Retinal pigment epithelial cell (primary cell): ENCODE measurements at regions not wholly inside any gene's neighbourhood (a gene's known extent, or its start where the extent isn't known, plus 50 kb on each side); places are given as distances from the start of the nearest gene placed in this dataset.

Experiments
- DNase-seq: peaks from one replicate; pipeline ENCODE4 v3.0.0-alpha.2; 2010; ENCODE audit warnings: low read depth
- H3K4me3 ChIP-seq: 2 replicates; pipeline ENCODE4 v1.5.1; 2011; ENCODE audit warnings: mild to moderate bottlenecking, low read length, control low read depth, moderate library complexity
- TF ChIP-seq, protein P1 (sequence below): conservative IDR thresholded peaks from 2 replicates; pipeline ENCODE4 v1.5.1; 2011; ENCODE audit warnings: low read depth, low read length, control low read depth, inconsistent platforms

DNA sequence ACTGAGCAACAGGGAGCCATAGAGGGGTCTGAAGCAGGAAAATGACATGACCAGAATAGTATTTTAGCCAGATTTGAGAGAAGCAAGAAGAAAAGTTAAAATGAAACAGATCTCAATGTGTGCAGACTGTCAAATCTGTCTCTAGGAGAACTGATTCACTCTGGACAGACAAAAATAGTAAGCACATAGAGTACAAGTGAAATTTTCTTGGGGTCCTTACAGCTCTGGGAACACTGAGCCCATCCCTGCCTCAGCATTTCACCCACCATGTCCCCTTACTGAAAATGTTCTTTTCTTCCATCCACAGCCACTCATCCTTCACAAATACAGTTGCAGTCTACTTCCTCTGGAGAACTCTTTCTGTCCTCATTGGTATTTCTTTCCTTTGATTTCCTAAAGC lies 359.2 kb downstream of the MTX2 start:
- DNase-seq: no peak
- TF ChIP-seq, protein P1, sequence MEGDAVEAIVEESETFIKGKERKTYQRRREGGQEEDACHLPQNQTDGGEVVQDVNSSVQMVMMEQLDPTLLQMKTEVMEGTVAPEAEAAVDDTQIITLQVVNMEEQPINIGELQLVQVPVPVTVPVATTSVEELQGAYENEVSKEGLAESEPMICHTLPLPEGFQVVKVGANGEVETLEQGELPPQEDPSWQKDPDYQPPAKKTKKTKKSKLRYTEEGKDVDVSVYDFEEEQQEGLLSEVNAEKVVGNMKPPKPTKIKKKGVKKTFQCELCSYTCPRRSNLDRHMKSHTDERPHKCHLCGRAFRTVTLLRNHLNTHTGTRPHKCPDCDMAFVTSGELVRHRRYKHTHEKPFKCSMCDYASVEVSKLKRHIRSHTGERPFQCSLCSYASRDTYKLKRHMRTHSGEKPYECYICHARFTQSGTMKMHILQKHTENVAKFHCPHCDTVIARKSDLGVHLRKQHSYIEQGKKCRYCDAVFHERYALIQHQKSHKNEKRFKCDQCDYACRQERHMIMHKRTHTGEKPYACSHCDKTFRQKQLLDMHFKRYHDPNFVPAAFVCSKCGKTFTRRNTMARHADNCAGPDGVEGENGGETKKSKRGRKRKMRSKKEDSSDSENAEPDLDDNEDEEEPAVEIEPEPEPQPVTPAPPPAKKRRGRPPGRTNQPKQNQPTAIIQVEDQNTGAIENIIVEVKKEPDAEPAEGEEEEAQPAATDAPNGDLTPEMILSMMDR: no peak
- no peak overlapping the region for H3K4me3 ChIP-seq

DNA sequence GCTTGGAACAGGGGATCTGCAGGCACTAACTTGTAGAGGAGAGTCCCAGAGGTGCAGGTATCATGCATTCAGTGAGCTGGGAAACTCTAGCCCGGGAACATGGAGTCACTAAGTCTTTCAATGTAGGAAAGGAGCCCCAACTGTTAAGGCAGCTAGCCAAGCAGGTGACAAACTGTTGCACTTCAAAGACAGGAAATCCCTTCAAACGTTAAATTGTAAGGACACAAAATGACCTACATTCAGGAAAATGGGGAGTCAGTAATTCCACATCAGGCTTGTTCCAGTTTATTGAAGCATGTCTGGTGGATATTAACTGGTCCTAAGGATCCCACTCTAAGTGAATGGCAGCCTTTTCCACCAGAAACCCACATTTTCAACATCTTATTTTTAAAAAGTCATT lies 364.5 kb downstream of the MTX2 start:
- DNase-seq: no peak
- no peak overlapping the region for H3K4me3 ChIP-seq
- TF ChIP-seq, protein P1: no peak

DNA sequence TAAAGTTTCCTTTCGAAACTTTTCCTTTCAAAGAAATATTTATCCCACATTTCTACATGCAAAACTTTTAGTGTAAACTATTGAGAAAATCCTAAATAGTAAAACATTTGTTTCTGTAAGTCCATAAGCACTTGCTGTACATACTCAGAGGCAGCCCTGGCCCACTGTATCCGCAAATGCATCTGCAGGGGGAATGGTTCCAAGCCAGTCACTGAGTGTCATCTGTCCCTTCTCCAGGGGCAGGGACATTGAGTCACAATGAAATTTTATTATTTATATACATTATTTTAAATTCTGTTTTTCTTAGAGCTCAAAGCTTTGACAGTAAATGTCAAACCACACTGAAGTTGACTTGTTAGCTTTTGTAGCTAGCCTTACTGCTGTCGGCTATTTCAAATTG lies 367.2 kb downstream of the MTX2 start:
- no peak overlapping the region for H3K4me3 ChIP-seq
- no peak for DNase-seq
- TF ChIP-seq, protein P1: no peak

DNA sequence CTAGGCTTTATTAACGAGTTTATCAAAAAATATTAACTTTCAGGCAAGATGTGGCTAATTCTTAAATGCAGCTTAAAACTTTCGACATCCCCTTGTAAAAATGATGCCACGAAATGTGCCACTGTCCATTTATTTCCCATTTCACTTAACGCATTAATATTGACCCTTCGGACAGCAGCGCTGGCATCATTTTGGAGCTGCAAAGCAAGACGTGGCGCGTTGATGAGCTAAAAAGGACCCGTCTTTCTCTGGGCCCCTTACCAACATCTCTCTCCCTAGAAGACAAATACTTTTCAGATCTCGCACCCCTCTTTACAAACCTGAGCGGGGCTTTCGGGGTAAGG lies 367.9 kb downstream of the MTX2 start:
- DNase-seq: no peak
- TF ChIP-seq, protein P1: no peak
- no peak overlapping the region for H3K4me3 ChIP-seq

DNA sequence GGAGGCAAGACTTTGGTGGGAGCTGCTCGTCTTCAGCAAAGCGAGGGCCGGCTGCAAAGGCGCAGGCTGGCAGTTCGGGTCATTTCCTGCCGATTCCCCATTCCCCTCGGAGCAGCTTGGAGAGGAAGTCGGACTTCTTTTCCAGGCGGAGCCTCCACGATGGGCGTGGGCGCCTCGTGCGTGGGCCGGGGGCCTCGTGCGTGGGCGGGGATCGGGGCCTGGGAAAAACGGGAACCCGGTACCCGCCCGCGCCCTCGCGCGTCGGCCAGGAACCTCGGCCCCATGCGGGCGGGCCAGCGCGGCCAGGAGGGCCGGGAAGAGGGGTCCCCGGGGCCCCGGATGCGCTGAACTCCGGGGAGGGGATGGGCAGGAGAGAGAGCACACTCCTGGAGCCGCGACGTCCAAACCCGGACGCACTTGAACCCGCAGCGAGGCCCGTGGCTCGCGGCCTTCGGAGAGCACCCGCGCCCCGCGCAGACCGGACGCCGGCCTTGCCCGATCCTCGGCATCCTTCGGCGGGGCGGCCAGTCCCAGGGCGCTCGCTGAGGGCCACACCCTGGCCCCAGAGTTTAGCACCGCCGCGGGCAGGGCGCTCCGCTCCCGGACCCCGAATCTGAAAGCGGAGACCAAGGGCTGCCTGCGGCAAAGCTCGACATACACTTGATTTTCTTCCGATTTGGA lies 368.4 kb downstream of the MTX2 start:
- no peak for DNase-seq
- TF ChIP-seq, protein P1: no peak

DNA sequence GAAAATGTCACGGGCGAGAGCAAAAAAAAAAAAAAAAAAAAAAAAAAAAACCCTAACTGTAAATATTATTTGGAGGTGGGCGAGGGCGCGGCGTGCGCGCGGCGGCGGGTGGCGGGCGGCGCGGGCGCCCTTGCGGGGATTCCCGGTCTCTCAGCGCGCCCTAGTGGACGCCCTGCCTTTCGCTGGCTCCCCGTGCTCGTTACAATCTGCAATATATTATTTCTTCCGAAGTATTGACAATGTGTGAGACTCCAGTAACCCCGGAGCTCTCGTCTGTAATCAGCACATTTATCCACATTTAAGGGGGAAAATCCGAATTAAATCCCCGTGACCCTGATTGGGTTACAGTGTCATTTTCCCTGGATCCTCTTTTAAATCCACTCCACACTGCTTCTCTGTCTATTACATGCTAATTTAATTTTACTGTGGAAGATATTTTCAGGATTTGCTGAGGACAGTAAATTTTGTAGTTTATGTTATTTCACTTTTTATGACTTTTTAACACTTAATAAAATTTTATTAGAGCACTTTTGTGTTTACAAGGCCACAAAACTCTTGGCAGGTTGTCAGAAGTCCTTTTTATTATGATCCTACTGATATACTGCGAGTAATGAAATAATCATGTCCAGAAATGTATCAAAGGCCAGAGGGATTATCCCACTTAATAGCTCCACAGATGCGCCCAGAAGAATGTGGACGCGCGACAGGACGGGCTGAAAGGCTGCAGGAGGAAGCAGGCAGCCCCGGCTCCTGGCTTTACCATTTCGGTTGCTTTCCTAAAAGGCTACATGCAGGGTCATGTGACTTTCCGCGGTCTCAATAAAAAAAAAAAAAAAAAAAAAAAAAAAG lies 369.1 kb downstream of the MTX2 start:
- DNase-seq: no peak
- peak overlapping the region; percentile 47 for H3K4me3 ChIP-seq
- TF ChIP-seq, protein P1: peak; percentile 63

More for the DNA sequence above, 368.4 kb downstream of the MTX2 start:
- H3K4me3 ChIP-seq: peak overlapping the region; percentile 47

DNA sequence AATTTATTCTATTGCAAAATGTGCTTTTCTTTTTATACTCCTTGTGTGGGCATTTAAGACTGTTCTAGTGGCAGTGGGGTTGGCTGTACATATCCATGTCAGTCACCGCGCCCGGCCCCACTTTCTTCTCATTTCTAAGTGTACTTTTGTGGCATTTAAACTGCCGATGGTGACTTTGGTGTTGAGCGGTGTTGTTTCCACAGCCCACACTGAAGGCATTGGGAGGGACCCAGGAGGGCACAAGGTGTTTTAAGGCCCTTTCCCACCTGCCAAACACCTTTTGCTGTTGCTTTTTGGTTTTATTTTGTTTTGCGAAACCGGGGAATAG lies 369.7 kb downstream of the MTX2 start:
- no peak for DNase-seq
- TF ChIP-seq, protein P1: no peak
- no peak overlapping the region for H3K4me3 ChIP-seq
